Suppressor macrophage (primary cell): ENCODE measurements at regions not wholly inside any gene's neighbourhood (a gene's known extent, or its start where the extent isn't known, plus 50 kb on each side); places are given as distances from the start of the nearest gene placed in this dataset.

Experiments
- DNase-seq, 4 experiments: peaks; one replicate each; pipeline ENCODE4 v3.0.0-alpha.2; 2020 to 2022

DNA sequence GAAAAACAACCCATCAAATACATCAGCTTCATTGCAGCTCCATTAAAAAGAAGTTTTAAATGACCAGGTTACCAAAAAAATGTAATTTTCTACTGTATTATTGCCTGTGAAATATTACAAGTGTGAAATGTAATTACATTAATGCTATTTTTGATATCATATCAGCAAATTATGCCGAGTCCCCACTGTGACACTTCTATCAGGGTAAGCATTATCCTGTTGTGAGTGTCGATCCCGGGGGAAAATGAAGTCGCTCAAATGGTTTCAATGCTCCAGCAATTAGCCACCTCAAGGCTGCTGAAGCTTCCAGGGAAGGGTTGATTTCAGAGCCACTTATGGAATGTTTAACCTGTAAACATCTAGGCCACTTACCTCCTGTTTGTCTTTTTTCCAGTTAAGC, 70.4 kb downstream of the RCN1 start:
- DNase-seq, result no peak

DNA sequence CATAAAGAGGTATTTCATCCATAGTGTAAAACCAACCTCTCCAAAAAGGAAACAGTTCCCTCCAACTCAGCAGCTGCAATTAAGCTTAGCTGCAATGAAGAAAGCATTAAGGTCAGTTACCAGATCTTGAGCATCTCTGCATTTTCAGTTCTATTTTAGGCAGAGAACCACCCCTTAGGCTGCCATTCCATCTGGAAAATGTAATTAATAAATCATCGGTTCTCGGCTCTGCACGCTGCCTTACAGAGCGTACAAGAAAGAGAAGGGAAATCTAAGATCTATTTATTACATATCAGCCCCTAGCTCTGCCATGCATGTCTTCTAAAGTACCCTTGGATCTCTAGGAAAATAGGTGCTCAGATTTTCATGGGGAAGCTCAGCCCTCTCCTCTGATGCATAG, 71.5 kb downstream of the RCN1 start:
- DNase-seq, result no peak

DNA sequence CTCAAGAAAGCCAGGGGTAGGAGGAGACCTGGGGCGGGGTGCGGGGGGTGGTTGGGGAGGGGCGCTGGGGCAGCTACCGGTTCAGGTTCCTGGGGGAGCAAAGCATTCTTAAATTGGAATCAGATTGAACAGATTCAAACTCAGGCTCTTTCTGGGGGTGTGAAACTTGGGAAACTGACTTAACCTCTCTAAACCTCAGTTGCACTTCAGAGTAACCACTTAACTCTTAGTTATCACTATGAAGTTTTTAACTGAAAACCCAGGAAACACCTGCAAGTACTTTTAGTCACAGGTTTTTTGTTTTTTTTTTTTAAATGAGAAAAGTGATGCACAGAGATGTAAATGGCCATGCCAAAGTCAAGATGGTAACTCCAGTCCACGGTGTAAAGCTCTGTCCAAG, 72.0 kb downstream of the RCN1 start:
- DNase-seq, result no peak

DNA sequence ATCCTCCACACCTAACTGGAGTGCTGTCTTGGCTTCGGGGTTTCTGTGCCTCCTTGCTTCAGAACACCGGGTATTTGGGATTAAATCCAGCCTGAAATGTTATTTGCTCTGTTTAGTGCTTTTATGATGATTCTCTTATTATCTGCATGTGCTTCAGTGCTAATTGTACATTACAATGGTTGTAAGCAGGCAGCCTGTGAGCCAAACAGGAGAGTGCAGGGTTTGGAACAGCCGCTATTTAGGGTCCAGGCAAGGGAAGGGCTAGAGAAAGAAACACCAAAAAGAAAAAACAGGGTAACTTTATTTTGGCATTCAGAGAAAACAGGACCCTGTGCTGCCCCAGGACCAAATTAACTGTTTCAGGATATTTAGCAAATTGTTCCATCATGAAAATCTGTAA, 72.7 kb downstream of the RCN1 start:
- DNase-seq, result no peak

DNA sequence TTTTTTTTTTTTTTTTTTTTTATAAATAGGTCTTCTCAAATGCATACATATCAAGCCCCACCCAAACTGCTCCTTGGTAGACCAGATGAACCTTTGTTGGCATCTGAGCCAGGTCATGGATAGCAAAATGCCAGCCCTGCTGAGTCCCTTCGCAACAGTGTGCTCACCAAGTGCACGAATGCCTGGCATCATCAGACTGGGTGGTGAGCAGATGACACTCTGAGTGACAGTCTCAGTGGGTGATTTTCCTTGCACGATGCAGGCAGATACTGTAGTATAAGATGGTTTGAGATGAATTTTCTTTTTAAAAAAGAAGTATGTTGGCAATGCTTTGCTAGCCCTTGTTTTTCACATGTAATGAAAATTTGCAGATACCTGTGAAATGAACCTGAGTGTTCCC, 74.0 kb downstream of the RCN1 start:
- no peak for DNase-seq

DNA sequence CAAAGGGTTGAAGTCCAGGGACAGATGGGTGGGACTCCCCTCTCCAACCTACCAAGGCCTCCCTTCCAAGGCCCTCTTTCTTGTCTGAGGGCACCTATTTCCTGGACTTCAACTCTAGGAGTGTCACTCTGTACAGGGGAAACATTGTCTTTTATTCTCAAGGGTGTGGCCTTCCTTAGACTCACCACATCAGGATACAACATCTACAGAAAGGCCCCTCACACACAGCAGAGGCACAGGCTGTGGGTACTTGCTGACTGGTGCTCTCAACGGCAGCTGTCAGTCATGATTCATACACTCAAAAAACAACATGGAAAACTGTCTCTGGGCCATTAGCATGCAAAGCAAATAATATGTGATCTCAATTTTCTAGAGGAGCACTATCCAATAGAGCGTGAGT, 78.0 kb downstream of the RCN1 start:
- no peak for DNase-seq

DNA sequence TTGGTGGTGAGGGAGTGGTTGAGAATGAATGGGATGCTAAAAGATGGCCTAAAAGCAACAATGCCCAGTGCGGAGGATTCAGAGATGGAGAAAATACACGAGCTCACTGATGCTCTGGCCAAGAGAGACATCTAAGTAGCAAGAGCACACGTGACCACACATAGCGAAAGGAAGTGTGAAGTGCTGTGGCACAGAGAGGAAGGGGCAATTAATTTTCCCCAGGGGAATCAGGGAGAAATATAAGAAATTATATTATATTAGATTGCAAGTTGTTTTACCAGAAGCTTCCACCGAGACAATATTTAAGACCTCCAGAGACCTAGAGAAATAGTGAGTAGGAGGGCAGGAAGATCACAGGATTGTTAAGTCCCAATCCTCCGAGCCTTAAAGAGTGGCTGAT, 80.6 kb downstream of the RCN1 start:
- no peak for DNase-seq

DNA sequence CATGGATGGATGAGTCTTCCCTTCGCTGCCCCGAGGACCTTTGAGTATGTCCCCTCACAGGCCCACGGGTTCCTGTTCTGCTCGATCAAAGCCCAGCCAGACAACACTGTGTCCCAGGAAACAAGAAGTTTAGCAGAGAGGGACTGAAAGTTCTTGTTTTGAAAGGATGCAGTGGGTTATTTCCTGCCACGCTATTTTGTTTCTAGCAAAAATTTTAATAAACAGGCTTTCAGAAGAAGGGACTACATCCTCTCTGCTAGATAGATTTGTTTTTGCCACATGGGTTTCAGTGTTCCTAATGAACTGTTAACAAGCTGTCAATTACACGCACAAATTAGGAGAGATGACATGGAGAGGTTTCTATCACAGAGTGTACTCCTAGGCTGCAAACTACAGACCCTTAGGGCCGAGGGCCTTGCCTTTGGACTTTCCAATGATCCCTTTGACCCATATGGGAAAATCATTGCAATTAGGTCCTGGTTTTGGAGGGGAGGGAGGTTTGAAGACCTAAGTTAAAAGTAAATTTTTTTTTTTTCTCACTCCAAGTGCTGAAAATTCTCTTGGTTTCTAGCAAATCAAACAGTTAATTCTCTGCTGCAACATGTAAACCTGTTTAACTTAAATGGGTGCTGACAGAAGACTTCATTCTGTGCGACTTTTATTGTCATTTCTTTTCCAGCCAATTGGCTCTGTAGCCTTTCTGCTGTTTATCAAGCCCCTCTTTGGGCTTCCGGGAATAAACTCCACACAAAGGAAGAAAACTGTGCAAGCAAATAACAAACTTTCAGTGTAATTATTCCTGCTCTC, 81.4 kb downstream of the RCN1 start:
- DNase-seq, result peak in 1 of 4 experiments; percentile 3

DNA sequence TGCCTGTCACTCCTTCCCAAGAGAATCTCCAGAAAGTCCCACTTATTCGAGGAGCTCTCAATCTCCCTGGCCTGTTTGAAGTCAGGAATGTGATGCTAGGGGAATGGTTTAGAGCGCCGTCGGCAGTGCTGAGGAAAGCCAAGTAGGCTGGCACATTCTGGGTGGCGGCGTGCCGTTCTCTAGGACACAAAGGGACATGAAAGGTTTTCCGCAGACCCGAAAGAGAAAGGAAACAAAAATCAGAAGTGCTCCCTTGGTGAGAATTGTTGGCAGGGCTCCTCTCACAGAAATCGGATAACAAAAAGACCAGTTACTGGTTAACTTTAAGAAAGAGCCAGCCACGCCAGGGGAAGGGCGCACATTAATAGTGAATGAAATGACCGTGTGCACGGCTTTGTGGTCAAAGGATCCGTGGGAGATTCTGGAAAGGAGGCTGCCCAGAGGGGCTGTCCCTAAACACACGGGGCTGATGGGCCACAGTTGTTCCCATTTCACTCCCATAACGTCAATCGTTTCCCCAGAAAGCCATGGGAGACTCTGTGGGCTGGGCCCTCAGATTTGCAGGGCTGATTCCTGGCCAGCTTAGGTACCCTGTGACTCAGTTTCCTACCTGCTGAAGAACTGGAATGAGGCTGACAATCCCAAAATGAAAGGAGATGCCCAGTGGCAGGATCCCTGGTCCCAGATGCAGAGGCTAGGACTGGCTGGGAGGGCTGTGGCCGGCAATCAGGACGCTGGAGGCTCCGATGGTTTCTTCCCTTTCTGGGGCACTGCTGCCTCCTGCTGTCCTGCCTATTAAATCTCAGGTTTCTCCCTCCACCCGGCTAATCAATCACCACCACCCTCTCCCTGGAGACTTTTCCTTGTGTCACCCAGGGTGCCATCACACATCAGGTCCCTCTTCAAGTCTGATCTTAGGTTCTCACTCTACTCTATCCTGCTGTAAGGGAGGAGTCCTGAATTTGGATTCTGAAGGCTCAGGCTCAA, 82.3 kb downstream of the RCN1 start:
- peak; percentile 35 to 70 (median 58) for DNase-seq

DNA sequence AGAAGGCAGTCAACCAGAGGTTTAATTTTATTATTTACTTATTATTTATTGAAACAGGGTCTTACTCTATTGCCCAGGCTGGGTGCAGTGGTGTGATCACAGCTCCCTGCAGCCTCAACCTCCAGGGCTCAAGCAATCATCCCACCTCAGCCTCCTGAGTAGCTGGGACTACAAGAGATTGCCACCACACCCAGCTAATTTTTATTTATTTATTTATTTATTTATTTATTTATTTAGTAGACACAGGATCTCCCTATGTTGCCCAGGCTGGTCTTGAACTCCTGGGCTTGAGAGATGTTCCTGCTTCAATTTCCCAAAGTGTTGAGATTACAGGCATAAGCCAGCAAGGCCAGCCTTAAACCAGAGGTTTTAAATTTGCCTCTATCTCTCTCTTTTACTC, 83.1 kb downstream of the RCN1 start:
- no peak for DNase-seq

DNA sequence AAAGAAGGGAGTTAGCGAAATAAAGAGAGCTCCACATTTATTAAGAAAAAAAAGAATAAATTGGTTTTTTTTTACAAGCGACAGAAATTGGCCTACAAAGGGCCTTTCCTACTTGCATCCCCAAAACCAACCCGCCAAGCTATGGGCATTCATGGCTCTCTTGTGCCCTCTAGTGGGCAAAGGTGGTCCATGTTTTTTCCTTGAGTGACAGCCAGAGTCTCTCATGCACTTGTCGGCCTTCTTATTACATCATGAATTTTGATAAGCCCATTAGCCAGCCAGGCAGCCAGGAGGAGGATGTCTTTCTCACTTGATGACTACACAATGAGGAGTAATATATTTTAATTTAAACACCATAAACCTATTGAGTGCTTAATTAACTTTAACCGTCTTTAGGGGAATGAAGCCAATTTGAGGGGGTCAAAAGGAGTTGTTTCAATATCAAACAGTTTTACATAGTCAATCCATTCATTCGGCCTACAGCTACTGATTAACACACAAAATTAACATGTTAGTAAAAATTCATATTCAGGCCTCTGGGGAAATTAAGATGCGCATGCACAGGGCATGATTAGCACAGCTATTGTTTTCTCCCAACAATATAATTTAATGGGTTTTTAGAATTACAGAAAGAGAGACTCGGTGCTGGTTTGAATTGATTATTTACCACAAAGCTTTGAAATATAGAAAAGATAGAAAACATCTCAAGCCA, 85.5 kb downstream of the RCN1 start:
- peak; percentile 84 to 93 (median 86) for DNase-seq

DNA sequence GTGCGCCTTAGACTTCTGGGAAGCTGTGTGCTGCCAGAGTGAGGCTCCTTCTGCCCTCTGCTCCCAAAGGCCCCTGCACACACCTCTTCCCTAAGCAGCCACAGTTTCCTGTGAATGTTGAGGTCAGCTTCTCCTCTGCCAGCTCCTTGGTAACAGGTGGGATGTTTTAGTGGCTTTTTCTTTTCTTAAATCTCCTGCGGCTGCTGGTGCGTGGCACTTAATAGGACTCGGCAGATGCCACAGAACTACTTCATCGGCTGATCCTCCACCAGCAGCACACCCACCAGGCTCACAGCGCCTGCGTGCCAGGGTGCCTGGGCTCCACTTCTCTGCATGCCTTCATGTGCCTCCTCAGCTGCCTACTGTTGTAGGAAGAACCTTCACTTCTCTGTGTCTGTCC, 87.8 kb downstream of the RCN1 start:
- no peak for DNase-seq

DNA sequence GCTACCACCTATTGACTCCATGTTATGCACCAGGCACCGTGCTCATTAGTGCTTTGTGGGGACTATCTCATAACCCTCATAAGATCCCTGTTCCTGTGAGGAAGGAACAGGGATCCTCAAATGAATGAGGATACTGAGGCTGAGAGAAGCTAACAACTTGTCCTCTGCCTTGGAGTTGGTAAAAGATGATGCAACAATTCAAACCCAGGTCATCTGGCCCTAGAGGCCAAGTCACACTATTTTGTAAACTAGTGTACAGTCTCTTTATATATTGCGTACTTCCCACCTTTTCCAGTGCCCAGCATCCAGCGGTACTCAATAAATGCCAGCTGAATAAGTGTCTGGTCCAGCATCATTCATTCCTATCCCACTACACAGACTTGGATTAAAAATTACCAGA, 92.6 kb downstream of the RCN1 start:
- DNase-seq, result no peak

DNA sequence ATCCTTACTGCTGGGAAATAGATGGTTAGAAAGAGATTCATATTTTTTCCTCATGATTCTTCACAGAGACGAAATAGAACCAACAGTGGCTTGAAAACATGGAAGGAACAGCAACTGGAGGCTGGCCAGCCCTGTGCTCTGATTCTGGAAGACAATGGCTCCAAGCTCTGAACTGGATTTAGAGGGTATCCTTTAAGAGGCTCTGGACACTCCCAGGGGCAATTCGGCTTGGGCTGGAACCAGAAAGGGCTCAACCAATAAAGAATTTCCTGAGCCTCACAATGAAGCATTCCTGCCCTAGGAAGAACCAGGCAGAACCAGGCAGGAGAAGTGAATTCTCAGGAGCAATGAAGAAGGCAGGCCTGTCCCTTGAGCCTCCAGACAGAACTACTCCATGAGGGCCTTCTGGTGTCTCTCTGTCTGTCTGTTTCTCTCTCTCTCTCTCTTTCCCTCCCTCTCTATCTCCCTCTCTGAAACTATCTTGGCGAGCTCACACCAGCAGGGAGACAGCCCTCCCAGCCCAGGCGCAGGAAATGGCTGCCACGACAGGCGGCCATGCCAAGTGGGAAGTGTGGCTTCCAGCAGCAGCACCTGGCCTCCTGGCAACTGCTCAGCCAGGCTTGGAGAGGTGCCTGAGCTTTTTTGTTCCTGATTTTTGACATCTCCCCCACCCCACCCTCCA, 93.3 kb downstream of the RCN1 start:
- no peak for DNase-seq

DNA sequence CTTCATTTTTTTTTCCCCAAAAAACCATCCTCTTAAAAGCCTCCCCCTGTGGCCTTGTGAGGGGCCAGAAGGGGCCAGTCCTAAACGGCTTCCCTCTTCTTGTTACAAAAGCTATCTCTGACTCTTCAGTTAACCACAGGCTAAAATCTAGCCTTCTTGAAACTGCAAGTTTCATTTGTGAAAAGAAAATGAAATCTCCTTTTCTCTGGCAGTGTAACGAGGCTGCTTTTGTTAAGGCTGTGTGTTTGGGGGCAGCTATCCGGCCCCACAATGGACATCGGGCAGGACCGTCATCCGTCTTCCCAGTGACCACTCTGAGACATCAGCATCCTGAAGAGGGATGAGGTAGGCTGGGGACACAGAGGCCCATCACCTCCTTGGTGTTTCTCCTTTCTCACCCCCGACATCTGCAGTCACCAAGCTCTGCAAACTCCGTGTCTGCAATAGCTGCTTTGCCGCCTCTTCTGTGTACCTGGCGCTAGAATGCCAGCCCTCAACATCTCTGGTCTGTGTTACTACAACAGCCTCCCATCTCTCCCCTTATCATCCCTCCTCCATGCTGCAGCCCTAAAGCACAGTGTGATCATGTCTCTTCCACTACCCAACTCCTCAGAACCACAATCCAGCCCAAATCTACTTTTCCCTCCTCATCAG, 94.0 kb downstream of the RCN1 start:
- DNase-seq, result no peak

DNA sequence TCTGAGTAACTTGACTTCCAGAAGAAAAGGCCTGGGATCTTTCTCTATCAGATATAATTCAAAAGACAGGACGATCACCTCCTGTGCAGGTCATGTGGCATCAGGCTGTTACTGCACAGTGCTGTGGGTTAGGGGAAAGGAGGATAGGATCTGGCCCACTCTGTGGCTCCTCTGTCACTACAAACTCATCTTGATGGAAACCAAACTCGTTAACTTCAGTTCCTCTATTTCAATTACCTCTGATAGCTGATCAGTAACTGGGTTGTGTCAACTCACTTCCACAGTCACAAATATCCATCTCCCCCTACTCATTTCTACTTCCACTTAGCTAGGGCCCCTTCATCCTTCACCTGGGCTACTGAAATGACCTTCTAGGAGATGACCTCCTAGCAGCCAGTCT, 95.2 kb downstream of the RCN1 start:
- no peak for DNase-seq

DNA sequence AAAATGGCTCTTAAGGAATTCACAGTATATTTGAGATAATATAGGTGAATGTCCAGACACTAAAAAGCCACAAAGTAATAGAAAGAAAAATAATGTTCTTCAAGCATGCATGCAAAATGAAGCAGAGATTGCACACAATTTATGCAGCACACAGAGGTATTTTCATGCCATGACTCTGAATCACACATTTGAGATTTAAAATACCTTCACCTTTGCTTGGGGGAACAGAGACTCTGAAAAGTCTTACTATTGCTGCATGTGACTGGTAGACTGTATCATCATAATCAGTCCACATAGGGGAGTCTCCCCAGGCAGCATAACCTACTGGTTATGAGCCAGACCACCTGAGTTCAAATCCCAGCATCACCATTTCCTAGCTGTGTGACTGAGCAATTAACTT, 96.2 kb downstream of the RCN1 start:
- DNase-seq, result no peak

DNA sequence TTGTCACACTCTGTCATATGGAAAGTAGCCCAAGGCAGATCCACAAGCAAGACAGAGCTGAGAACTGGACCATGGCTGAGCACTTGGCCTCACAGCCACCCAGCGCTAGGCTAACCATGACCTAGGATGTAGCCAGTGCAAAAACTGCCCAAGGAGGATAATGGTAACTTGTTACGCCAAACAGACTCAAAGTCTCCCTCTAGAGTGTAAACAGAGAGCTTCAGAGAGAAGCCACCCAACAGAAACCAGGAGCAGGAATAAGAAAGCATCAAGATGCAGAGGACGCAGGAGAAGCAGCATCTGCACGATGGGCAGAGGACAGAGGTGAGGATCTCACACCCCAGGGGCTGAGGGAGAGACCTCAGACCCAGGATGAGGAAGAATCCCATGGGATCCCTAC, 97.9 kb downstream of the RCN1 start:
- no peak for DNase-seq

DNA sequence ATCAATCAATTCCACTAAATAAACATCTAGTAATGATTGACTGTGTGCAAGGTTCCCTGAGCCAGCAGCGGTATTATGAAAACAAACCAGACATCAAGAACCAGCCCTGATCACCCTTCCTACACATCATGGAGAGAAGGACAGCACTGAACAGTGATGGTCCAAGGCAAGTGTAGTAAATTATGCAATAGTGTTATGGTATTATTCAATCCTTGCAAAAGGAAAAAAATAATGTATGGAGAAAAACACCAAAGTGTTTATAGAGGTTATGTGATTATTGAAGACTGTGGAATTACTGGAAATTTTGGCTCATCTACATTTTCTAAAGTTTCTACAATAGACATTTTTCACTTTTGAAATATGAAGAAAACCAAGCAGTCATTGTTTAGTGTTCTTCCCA, 105.3 kb downstream of the RCN1 start:
- no peak for DNase-seq

DNA sequence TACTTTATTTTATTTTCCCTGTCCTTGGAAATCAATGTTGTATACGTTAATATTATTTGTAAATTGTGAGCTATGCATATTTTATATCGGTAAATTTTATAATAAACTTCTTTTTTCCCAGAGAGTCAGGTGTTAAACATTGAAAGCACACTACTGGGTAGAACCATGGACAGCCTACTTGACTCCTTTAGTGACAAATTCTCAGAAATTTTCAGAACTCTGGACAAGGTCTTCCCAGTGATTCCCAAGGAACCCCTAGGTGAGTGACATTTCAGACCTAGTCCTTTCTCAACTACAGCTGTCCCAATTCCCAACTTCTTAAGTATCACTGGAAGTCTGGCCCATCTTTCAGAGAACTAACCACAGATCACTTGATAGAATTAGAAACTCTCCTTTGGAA, 107.2 kb downstream of the RCN1 start:
- DNase-seq, result no peak

DNA sequence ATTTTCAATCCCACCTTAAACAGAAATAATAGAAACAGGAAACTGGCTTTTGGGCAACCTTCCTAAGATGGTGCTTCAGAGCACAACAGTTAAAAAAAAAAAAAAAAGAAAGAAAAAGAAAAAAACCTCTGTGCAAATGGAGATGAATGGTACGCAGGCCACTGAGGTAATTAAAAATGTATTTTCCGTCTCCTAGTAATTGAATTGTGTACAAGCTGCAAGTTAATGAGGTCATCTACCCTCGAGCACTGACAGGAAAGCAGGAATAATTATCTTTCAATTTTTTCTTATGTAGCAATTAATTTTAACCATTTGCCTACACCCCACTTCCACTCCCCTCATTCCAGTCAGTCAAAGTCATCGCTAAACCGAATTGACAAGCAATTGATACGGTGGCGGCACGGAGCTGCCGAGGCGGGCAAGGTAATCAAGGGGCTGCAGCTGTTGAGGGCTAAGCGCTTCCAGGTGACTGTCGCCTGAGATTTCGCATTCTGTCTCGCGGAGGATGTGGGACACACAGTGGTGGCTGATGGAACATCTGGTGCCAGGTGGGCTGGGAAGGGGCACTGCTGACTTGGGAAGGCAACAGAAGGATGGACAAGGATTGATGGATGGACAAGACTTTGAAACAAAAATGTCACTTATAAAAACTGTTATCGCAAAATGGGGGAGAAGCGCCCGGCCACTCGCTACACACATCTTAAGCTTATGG, 109.4 kb downstream of the RCN1 start:
- no peak for DNase-seq
